ENCODE measurements at regions not wholly inside any gene's neighbourhood (a gene's known extent, or its start where the extent isn't known, plus 50 kb on each side); places are given as distances from the start of the nearest gene placed in this dataset.

GRCh38 chr2:16496426-16497388, 168.9 kb downstream of the CYRIA start:
- H3K9me3 ChIP-seq = no peaks in the 10 kb centered on the region
- WGBS (ENCODE audit: low lambda C conversion rate) = 12% methylated on average over 4 of the region's 4 CpGs
- ChIA-PET POLR2A (no interaction called here), CTCF (interaction anchor here (0.6 to 7.8 kb wide), 11 partner anchors 9 to 919 kb away, joined by 3 to 66 read pairs (median 4); no protein-coding TSS in a partner anchor)
- H3K27ac ChIP-seq (ENCODE audit: low read depth in 2 of 2, low read length in 1 of 2) = no peak overlapping the region
- no peaks in the 10 kb centered on the region for H3K36me3 ChIP-seq (replicated peaks in 1 of 2; ENCODE audit: control insufficient read depth in 1 of 2, insufficient read depth in 2 of 2, low read length in 1 of 2)
- no peaks in the 10 kb centered on the region for H3K79me2 ChIP-seq (ENCODE audit: insufficient read depth)
- no peaks in the 10 kb centered on the region for H3K27me3 ChIP-seq (ENCODE audit: insufficient read depth)
- H2AFZ ChIP-seq (ENCODE audit: low read depth) = no peak overlapping the region
- H4K20me1 ChIP-seq (ENCODE audit: insufficient read depth) = no peaks in the 10 kb centered on the region
- H3K4me2 ChIP-seq = no peak overlapping the region
- TF ChIP-seq RXRA (IDR thresholded peaks at IDR 0.05; ENCODE audit: borderline replicate concordance, low read depth) (no peak), FOXJ3 (CRISPR knock-in tag; IDR thresholded peaks at IDR 0.05) (no peak), EP300 (IDR thresholded peaks at IDR 0.05; ENCODE audit: borderline replicate concordance in 1 of 2, low read depth in 1 of 2, low read length in 1 of 2) (no peak), ZBTB33 (IDR thresholded peaks at IDR 0.05; ENCODE audit: borderline replicate concordance, low read depth) (no peak), POLR2AphosphoS5 (IDR thresholded peaks at IDR 0.05; ENCODE audit: low read depth, low read length) (no peak), RCOR1 (IDR thresholded peaks at IDR 0.05; ENCODE audit: low read length) (no peak), REST (IDR thresholded peaks at IDR 0.05; ENCODE audit: low read depth, low read length) (no peak), TCF12 (IDR thresholded peaks at IDR 0.05) (no peak), NFIC (IDR thresholded peaks at IDR 0.05; ENCODE audit: borderline replicate concordance) (no peak), FOSL2 (IDR thresholded peaks at IDR 0.05; ENCODE audit: borderline replicate concordance, low read depth) (no peak), USF1 (IDR thresholded peaks at IDR 0.05; ENCODE audit: borderline replicate concordance, low read depth) (no peak), PBX3 (IDR thresholded peaks at IDR 0.05) (no peak), RAD21 (IDR thresholded peaks at IDR 0.05; ENCODE audit: low read length) (no peak), YY1 (IDR thresholded peaks at IDR 0.05; ENCODE audit: low read depth) (no peak), JUND (IDR thresholded peaks at IDR 0.05) (no peak), EZH2phosphoT487 (IDR thresholded peaks at IDR 0.05; ENCODE audit: borderline replicate concordance, low read depth) (no peak), FOXM1 (IDR thresholded peaks at IDR 0.05; ENCODE audit: low read depth) (no peak)
- TF ChIP-seq, protein P1, sequence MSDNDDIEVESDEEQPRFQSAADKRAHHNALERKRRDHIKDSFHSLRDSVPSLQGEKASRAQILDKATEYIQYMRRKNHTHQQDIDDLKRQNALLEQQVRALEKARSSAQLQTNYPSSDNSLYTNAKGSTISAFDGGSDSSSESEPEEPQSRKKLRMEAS (IDR thresholded peaks at IDR 0.05; ENCODE audit: low read depth) = no peak
- TF ChIP-seq, protein P2, sequence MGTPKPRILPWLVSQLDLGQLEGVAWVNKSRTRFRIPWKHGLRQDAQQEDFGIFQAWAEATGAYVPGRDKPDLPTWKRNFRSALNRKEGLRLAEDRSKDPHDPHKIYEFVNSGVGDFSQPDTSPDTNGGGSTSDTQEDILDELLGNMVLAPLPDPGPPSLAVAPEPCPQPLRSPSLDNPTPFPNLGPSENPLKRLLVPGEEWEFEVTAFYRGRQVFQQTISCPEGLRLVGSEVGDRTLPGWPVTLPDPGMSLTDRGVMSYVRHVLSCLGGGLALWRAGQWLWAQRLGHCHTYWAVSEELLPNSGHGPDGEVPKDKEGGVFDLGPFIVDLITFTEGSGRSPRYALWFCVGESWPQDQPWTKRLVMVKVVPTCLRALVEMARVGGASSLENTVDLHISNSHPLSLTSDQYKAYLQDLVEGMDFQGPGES (IDR thresholded peaks at IDR 0.05; ENCODE audit: low read depth, low read length) = no peak
- no peaks in the 10 kb centered on the region for H3F3A ChIP-seq (replicated peaks; ENCODE audit: insufficient read depth)
- H3K9ac ChIP-seq = no peak overlapping the region
- DNase-seq = no peak
- no peaks in the 10 kb centered on the region for H3K9me2 ChIP-seq
- H3K4me3 ChIP-seq (ENCODE audit: low read depth in 2 of 2, low read length in 1 of 2) = no peak overlapping the region
- H3K4me1 ChIP-seq (ENCODE audit: control insufficient read depth in 1 of 2, insufficient read depth in 2 of 2, low read depth in 1 of 2, low read length in 1 of 2) = no peaks in the 10 kb centered on the region
